SK-N-SH treated with all-trans-retinoic acid at 6 μM for 48 hours (cell line): ENCODE measurements at regions not wholly inside any gene's neighbourhood (a gene's known extent, or its start where the extent isn't known, plus 50 kb on each side); places are given as distances from the start of the nearest gene placed in this dataset.

Experiments
- ARNTL ChIP-seq: fragments of 450-650 bp; formaldehyde crosslinking; IDR thresholded peaks from 2 replicates; pipeline ENCODE4 v1.5.0; 2020; ENCODE audit warnings: low read depth, mild to moderate bottlenecking, moderate library complexity, borderline replicate concordance
- BACH2 ChIP-seq: fragments of 250-450 bp; sonication (Bioruptor Pico); IDR thresholded peaks from 2 replicates; pipeline ENCODE4 v1.9.0; 2021; ENCODE audit warnings: mild to moderate bottlenecking, borderline replicate concordance
- CSDC2 ChIP-seq: fragments of 250-450 bp; sonication (Bioruptor Pico); IDR thresholded peaks from 2 replicates; pipeline ENCODE4 v1.5.0; 2020; ENCODE audit warnings: mild to moderate bottlenecking, moderate library complexity
- ESRRG ChIP-seq: fragments of 250-450 bp; sonication (Bioruptor Pico); IDR thresholded peaks from 2 replicates; pipeline ENCODE4 v1.6.1; 2021; ENCODE audit warnings: mild to moderate bottlenecking
- GLIS3 ChIP-seq: fragments of 250-450 bp; sonication (Bioruptor Pico); IDR thresholded peaks from 2 replicates; pipeline ENCODE4 v1.5.0; 2020; ENCODE audit warnings: mild to moderate bottlenecking, moderate library complexity
- PATZ1 ChIP-seq: fragments of 250-450 bp; sonication (Bioruptor Pico); IDR thresholded peaks from 2 replicates; pipeline ENCODE4 v1.8.0; 2020; ENCODE audit warnings: mild to moderate bottlenecking, moderate library complexity, borderline replicate concordance
- PPARA ChIP-seq: fragments of 250-450 bp; sonication (Bioruptor Pico); IDR thresholded peaks from 2 replicates; pipeline ENCODE4 v1.5.0; 2020; ENCODE audit warnings: mild to moderate bottlenecking, borderline replicate concordance
- RARB ChIP-seq: fragments of 250-450 bp; sonication (Bioruptor Pico); IDR thresholded peaks from 2 replicates; pipeline ENCODE4 v1.8.0; 2021; ENCODE audit warnings: mild to moderate bottlenecking, moderate library complexity
- ZFP3 ChIP-seq: fragments of 250-450 bp; sonication (Bioruptor Pico); IDR thresholded peaks from 2 replicates; pipeline ENCODE4 v1.5.0; 2020; ENCODE audit warnings: mild to moderate bottlenecking, moderate library complexity
- ZNF565 ChIP-seq: fragments of 450-650 bp; formaldehyde crosslinking; conservative IDR thresholded peaks from 2 replicates; pipeline ENCODE4 v1.5.0; 2020; ENCODE audit warnings: low read depth, mild to moderate bottlenecking, moderate library complexity
- ZNF8 ChIP-seq: fragments of 450-650 bp; formaldehyde crosslinking; IDR thresholded peaks from 2 replicates; pipeline ENCODE4 v1.5.0; 2020; ENCODE audit warnings: mild to moderate bottlenecking, moderate library complexity
- TF ChIP-seq, protein P1 (sequence below): fragments of 250-450 bp; sonication (Bioruptor Pico); IDR thresholded peaks from 2 replicates; pipeline ENCODE4 v1.5.1; 2020; ENCODE audit warnings: low read depth, mild to moderate bottlenecking, moderate library complexity
- TF ChIP-seq, protein P2 (sequence below): fragments of 250-450 bp; sonication (Bioruptor Pico); IDR thresholded peaks from 2 replicates; pipeline ENCODE4 v1.8.0; 2021; ENCODE audit warnings: low read depth, mild to moderate bottlenecking, moderate library complexity, borderline replicate concordance

- TF ChIP-seq, protein P1, sequence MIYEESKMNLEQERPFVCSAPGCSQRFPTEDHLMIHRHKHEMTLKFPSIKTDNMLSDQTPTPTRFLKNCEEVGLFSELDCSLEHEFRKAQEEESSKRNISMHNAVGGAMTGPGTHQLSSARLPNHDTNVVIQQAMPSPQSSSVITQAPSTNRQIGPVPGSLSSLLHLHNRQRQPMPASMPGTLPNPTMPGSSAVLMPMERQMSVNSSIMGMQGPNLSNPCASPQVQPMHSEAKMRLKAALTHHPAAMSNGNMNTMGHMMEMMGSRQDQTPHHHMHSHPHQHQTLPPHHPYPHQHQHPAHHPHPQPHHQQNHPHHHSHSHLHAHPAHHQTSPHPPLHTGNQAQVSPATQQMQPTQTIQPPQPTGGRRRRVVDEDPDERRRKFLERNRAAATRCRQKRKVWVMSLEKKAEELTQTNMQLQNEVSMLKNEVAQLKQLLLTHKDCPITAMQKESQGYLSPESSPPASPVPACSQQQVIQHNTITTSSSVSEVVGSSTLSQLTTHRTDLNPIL (CRISPR knock-in tag) = no peak
- no peak for TF ChIP-seq ESRRG (CRISPR knock-in tag)
- no peak for TF ChIP-seq ARNTL (CRISPR knock-in tag)
- TF ChIP-seq PPARA (CRISPR knock-in tag) = no peak
- TF ChIP-seq ZFP3 = no peak
- TF ChIP-seq RARB = no peak
- no peak for TF ChIP-seq PATZ1 (CRISPR knock-in tag)
- no peak for TF ChIP-seq BACH2 (CRISPR knock-in tag)
- TF ChIP-seq CSDC2 (CRISPR knock-in tag) = no peak
- no peak for TF ChIP-seq GLIS3 (CRISPR knock-in tag)
- TF ChIP-seq, protein P2, sequence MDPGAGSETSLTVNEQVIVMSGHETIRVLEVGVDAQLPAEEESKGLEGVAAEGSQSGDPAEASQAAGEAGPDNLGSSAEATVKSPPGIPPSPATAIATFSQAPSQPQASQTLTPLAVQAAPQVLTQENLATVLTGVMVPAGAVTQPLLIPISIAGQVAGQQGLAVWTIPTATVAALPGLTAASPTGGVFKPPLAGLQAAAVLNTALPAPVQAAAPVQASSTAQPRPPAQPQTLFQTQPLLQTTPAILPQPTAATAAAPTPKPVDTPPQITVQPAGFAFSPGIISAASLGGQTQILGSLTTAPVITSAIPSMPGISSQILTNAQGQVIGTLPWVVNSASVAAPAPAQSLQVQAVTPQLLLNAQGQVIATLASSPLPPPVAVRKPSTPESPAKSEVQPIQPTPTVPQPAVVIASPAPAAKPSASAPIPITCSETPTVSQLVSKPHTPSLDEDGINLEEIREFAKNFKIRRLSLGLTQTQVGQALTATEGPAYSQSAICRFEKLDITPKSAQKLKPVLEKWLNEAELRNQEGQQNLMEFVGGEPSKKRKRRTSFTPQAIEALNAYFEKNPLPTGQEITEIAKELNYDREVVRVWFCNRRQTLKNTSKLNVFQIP (CRISPR knock-in tag) = no peak
- no peak for TF ChIP-seq ZNF8
- TF ChIP-seq ZNF565 = no peak
These were observed 426.3 kb upstream of the ST6GAL2 start for GRCh38 chr2:107312240-107312639.
